ENCODE measurements at regions not wholly inside any gene's neighbourhood (a gene's known extent, or its start where the extent isn't known, plus 50 kb on each side); places are given as distances from the start of the nearest gene placed in this dataset.
"Not testable (repeated sequence)": the region's sequence is repeated elsewhere in the genome, so short reads cannot be mapped to it uniquely, and the experiment has no call there.

GRCh38 chr1:199914546-199914945 is 113.0 kb upstream of the NR5A2 start:
- no peak for TF ChIP-seq CTCF (IDR thresholded peaks at IDR 0.05; ENCODE audit: control extremely low read depth, extremely low read depth)
- DNase-seq, result no peak
- 89 to 91% methylated on average over 5 of the region's 5 CpGs for WGBS, 2 donors

DNA sequence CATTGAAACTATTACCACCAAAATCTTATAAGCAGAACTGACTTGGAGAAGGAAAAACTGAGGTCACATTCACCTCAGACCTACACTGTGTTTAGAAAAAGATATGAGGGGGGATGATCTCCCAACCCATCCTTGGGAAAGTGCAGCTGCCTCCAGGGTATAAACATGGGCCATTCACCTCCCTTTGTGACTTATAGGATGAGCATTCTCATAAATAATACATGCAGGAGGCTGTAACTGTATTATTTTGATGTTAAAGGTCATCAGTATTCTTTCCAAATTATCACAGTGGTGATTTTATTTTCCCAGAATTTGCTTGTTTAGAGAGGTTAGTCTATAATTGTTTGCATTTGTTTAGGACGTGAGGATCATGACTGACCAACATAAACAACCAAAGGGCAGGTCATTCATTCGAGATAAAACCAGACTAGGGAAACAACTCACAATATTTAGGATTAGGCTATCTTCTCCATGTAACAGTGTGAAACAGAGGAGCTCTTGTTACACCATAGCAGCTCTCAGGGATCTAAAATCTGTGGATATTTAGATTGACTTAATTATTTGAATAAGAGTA is 109.2 kb upstream of the NR5A2 start:
- no peak for TF ChIP-seq CTCF (IDR thresholded peaks at IDR 0.05; ENCODE audit: control extremely low read depth, extremely low read depth)
- H3K9me3 ChIP-seq (ENCODE audit: control insufficient read depth in 4 of 4, insufficient read depth in 3 of 4, low read length in 3 of 4), result no peaks in the 10 kb centered on the region
- no peak for ATAC-seq (ENCODE audit: insufficient read depth, low FRiP score)
- WGBS, 2 donors, result 36 to 69% methylated on average over 2 of the region's 2 CpGs
- no peaks in the 10 kb centered on the region for H3K36me3 ChIP-seq (ENCODE audit: control insufficient read depth in 4 of 4, insufficient read depth in 4 of 4, low read length in 4 of 4)
- H3K9ac ChIP-seq (ENCODE audit: insufficient read depth in 1 of 2, low read length in 2 of 2), result no peak overlapping the region
- H3K4me3 ChIP-seq, result no peak overlapping the region
- DNase-seq, result no peak
- no peaks in the 10 kb centered on the region for H3K27me3 ChIP-seq (ENCODE audit: control insufficient read depth in 3 of 3, insufficient read depth in 3 of 3, low read length in 2 of 3)
- H3K4me1 ChIP-seq (ENCODE audit: control insufficient read depth in 5 of 5, insufficient read depth in 5 of 5, low read length in 5 of 5), result no peaks in the 10 kb centered on the region
- no peak overlapping the region for H3K27ac ChIP-seq (ENCODE audit: low read depth in 1 of 2, low read length in 1 of 2)

More at GRCh38 chr1:199914546-199914945, 113.0 kb upstream of the NR5A2 start:
- Histone ChIP-seq H3K9ac (ENCODE audit: insufficient read depth in 1 of 2, low read length in 2 of 2) (no peak overlapping the region), H3K4me3 (no peak overlapping the region), H3K9me3 (ENCODE audit: control insufficient read depth in 4 of 4, insufficient read depth in 3 of 4, low read length in 3 of 4) (no peaks in the 10 kb centered on the region), H3K4me1 (ENCODE audit: control insufficient read depth in 5 of 5, insufficient read depth in 5 of 5, low read length in 5 of 5) (no peaks in the 10 kb centered on the region), H3K27me3 (ENCODE audit: control insufficient read depth in 3 of 3, insufficient read depth in 3 of 3, low read length in 2 of 3) (no peaks in the 10 kb centered on the region), H3K27ac (ENCODE audit: low read depth in 1 of 2, low read length in 1 of 2) (no peak overlapping the region), H3K36me3 (ENCODE audit: control insufficient read depth in 4 of 4, insufficient read depth in 4 of 4, low read length in 4 of 4) (no peaks in the 10 kb centered on the region)
- no peak for ATAC-seq (ENCODE audit: insufficient read depth, low FRiP score)

GRCh38 chr1:199920635-199921034 is 106.9 kb upstream of the NR5A2 start:
- no peak overlapping the region for H3K9ac ChIP-seq (ENCODE audit: insufficient read depth in 1 of 2, low read length in 2 of 2)
- H3K27me3 ChIP-seq (ENCODE audit: control insufficient read depth in 3 of 3, insufficient read depth in 3 of 3, low read length in 2 of 3), result no peaks in the 10 kb centered on the region
- H3K9me3 ChIP-seq (ENCODE audit: control insufficient read depth in 4 of 4, insufficient read depth in 3 of 4, low read length in 3 of 4), result no peaks in the 10 kb centered on the region
- WGBS, 2 donors, result 93 to 100% methylated on average over 2 of the region's 2 CpGs
- H3K4me3 ChIP-seq, result no peak overlapping the region
- TF ChIP-seq CTCF (IDR thresholded peaks at IDR 0.05; ENCODE audit: control extremely low read depth, extremely low read depth), result no peak
- H3K4me1 ChIP-seq (ENCODE audit: control insufficient read depth in 5 of 5, insufficient read depth in 5 of 5, low read length in 5 of 5), result no peaks in the 10 kb centered on the region
- no peak for DNase-seq
- H3K27ac ChIP-seq (ENCODE audit: low read depth in 1 of 2, low read length in 1 of 2), result no peak overlapping the region
- no peaks in the 10 kb centered on the region for H3K36me3 ChIP-seq (ENCODE audit: control insufficient read depth in 4 of 4, insufficient read depth in 4 of 4, low read length in 4 of 4)
- ATAC-seq (ENCODE audit: insufficient read depth, low FRiP score), result no peak

- Histone ChIP-seq H3K9ac (ENCODE audit: insufficient read depth in 1 of 2, low read length in 2 of 2) (no peak overlapping the region), H3K9me3 (ENCODE audit: control insufficient read depth in 4 of 4, insufficient read depth in 3 of 4, low read length in 3 of 4) (no peaks in the 10 kb centered on the region), H3K4me3 (no peak overlapping the region), H3K27ac (ENCODE audit: low read depth in 1 of 2, low read length in 1 of 2) (no peak overlapping the region), H3K27me3 (ENCODE audit: control insufficient read depth in 3 of 3, insufficient read depth in 3 of 3, low read length in 2 of 3) (no peaks in the 10 kb centered on the region), H3K4me1 (ENCODE audit: control insufficient read depth in 5 of 5, insufficient read depth in 5 of 5, low read length in 5 of 5) (no peaks in the 10 kb centered on the region), H3K36me3 (ENCODE audit: control insufficient read depth in 4 of 4, insufficient read depth in 4 of 4, low read length in 4 of 4) (no peaks in the 10 kb centered on the region)
- ATAC-seq (ENCODE audit: insufficient read depth, low FRiP score) (no peak), DNase-seq (no peak)
- WGBS, 2 donors, result 74 to 76% methylated on average over 3 of the region's 3 CpGs
- TF ChIP-seq CTCF (IDR thresholded peaks at IDR 0.05; ENCODE audit: control extremely low read depth, extremely low read depth), result no peak
Measured at GRCh38 chr1:199929556-199929955, 98.0 kb upstream of the NR5A2 start.

- not testable (repeated sequence) for DNase-seq; H3K4me1 ChIP-seq (ENCODE audit: control insufficient read depth in 5 of 5, insufficient read depth in 5 of 5, low read length in 5 of 5); H3K27ac ChIP-seq (ENCODE audit: low read depth in 1 of 2, low read length in 1 of 2); H3K27me3 ChIP-seq (ENCODE audit: control insufficient read depth in 3 of 3, insufficient read depth in 3 of 3, low read length in 2 of 3); H3K4me3 ChIP-seq; H3K36me3 ChIP-seq (ENCODE audit: control insufficient read depth in 4 of 4, insufficient read depth in 4 of 4, low read length in 4 of 4); H3K9me3 ChIP-seq (ENCODE audit: control insufficient read depth in 4 of 4, insufficient read depth in 3 of 4, low read length in 3 of 4); ATAC-seq (ENCODE audit: insufficient read depth, low FRiP score); H3K9ac ChIP-seq (ENCODE audit: insufficient read depth in 1 of 2, low read length in 2 of 2)
- 95 to 96% methylated on average over 5 of the region's 5 CpGs for whole genome bisulfite sequencing, 2 donors
Measured at GRCh38 chr1:199930067-199930466, 97.4 kb upstream of the NR5A2 start.

Data from lung (tissue), 11 donors.